Breast epithelium (tissue), 3 donors: ENCODE measurements at regions not wholly inside any gene's neighbourhood (a gene's known extent, or its start where the extent isn't known, plus 50 kb on each side); places are given as distances from the start of the nearest gene placed in this dataset.

Source experiments
- CTCF ChIP-seq, 3 donors: fragments of 450-650 bp; IDR thresholded peaks; one replicate each; pipeline ENCODE4 v1.5.1; 2016 to 2017; ENCODE audit warnings: antibody characterized with exemption in 3 of 3, mild to moderate bottlenecking in 3 of 3, moderate library complexity in 3 of 3
- POLR2A ChIP-seq: fragments of 450-650 bp; IDR thresholded peaks from one replicate; pipeline ENCODE4 v1.6.1; 2016; ENCODE audit warnings: antibody characterized with exemption, mild to moderate bottlenecking, moderate library complexity
- POLR2AphosphoS5 ChIP-seq, 3 donors: sonication (generic); formaldehyde crosslinking; IDR thresholded peaks; one replicate each; pipeline ENCODE4 v1.6.1; 2017; ENCODE audit warnings: antibody characterized with exemption in 3 of 3

GRCh38 chrX:40310016-40310415 lies 212.3 kb upstream of the BCOR start:
- no peak for TF ChIP-seq CTCF (IDR thresholded peaks at IDR 0.05)
- TF ChIP-seq POLR2A: no peak
- no peak for TF ChIP-seq POLR2AphosphoS5 (IDR thresholded peaks at IDR 0.05)
